H1 (cell line): ENCODE measurements at regions not wholly inside any gene's neighbourhood (a gene's known extent, or its start where the extent isn't known, plus 50 kb on each side); places are given as distances from the start of the nearest gene placed in this dataset.

Source experiments
- CTCF ChIA-PET: fragments of 300-600 bp; sonication (Branson Sonifier 250); formaldehyde crosslinking; loops from one replicate; lab custom pipeline; 2021; ENCODE audit not compliant: partially characterized antibody; lab: Charles Lee
- POLR2A ChIA-PET: fragments of 300-600 bp; sonication (Branson Sonifier 250); formaldehyde crosslinking; loops from one replicate; lab custom pipeline; 2021; ENCODE audit warnings: inconsistent platforms; ENCODE audit not compliant: partially characterized antibody; lab: Charles Lee
- DNase-seq, 2 experiments: peaks; one replicate each; pipeline versions ENCODE4 v3.0.0 to v3.0.0-alpha.2; 2010 to 2022; ENCODE audit warnings: low spot score in 2 of 2, low read depth in 1 of 2, mixed read lengths in 1 of 2
- FAIRE-seq: peaks from 2 replicates; lab custom pipeline; 2011; peaks lifted over from hg19 to GRCh38; lab: Jason Lieb, UNC
- H2AFZ ChIP-seq: 2 replicates; pipeline ENCODE4 v1.8.1; 2012; ENCODE audit warnings: low read length, inconsistent platforms
- H2AK5ac ChIP-seq: 2 replicates; pipeline ENCODE4 v1.6.1; 2013; ENCODE audit warnings: low read depth, low read length
- H2BK120ac ChIP-seq: replicated peaks from 2 replicates; pipeline ENCODE3; 2013; ENCODE audit warnings: low read depth, low read length, inconsistent platforms
- H2BK12ac ChIP-seq: 2 replicates; pipeline ENCODE4 v1.6.1; 2013; ENCODE audit warnings: low read depth, low read length
- H2BK15ac ChIP-seq: 2 replicates; pipeline ENCODE4 v1.6.1; 2013; ENCODE audit warnings: low read length
- H2BK20ac ChIP-seq: 2 replicates; pipeline ENCODE4 v1.6.1; 2013; ENCODE audit warnings: low read length
- H2BK5ac ChIP-seq: 2 replicates; pipeline ENCODE4 v1.6.1; 2013; ENCODE audit warnings: low read depth, low read length
- H3K14ac ChIP-seq: 2 replicates; pipeline ENCODE4 v1.6.1; 2013; ENCODE audit warnings: inconsistent platforms; ENCODE audit not compliant: insufficient read length
- H3K18ac ChIP-seq: 2 replicates; pipeline ENCODE4 v1.6.1; 2013; ENCODE audit warnings: low read length; ENCODE audit errors: extremely low read depth
- H3K23ac ChIP-seq: 2 replicates; pipeline ENCODE4 v1.6.1; 2013; ENCODE audit warnings: inconsistent platforms; ENCODE audit not compliant: insufficient read length
- H3K23me2 ChIP-seq: 2 replicates; pipeline ENCODE4 v1.6.1; 2013; ENCODE audit warnings: low read depth, low read length
- H3K27ac ChIP-seq: 2 replicates; pipeline ENCODE4 v1.6.1; 2011; ENCODE audit warnings: low read depth, low read length, inconsistent platforms
- H3K27me3 ChIP-seq, 4 experiments: replicated peaks in 1 of 4; 1 replicate in 1 of 4; 2 replicates in 3 of 4; pipeline versions ENCODE4 v1.6.1 to v1.8.1; 2011 to 2013; ENCODE audit warnings: low read length in 3 of 4, mild to moderate bottlenecking in 3 of 4, inconsistent platforms in 2 of 4, mixed read lengths in 2 of 4, moderate library complexity in 1 of 4; ENCODE audit not compliant: control insufficient read depth in 3 of 4, insufficient read depth in 3 of 4; ENCODE audit errors: extremely low read depth in 1 of 4
- H3K36me3 ChIP-seq, 4 experiments: 2 replicates each; pipeline versions ENCODE4 v1.6.1 to v1.8.1; 2011 to 2013; ENCODE audit warnings: mild to moderate bottlenecking in 4 of 4, low read length in 3 of 4, moderate library complexity in 2 of 4, control low read depth in 1 of 4, inconsistent platforms in 1 of 4; ENCODE audit not compliant: insufficient read depth in 4 of 4, control insufficient read depth in 2 of 4
- H3K4ac ChIP-seq: replicated peaks from 2 replicates; pipeline ENCODE3; 2013; ENCODE audit warnings: low read length, low read depth, mixed read lengths, inconsistent platforms; ENCODE audit not compliant: insufficient read length
- H3K4me1 ChIP-seq, 4 experiments: replicated peaks in 1 of 4; 1 replicate in 1 of 4; 2 replicates in 3 of 4; pipeline versions ENCODE4 v1.6.1 to v1.8.1; 2011 to 2013; ENCODE audit warnings: low read length in 3 of 4, inconsistent platforms in 2 of 4, mixed read lengths in 1 of 4; ENCODE audit not compliant: insufficient read depth in 4 of 4, control insufficient read depth in 3 of 4
- H3K4me2 ChIP-seq, 2 experiments: 2 replicates each; pipeline versions ENCODE4 v1.6.1 to v1.8.1; 2011 to 2013; ENCODE audit warnings: low read depth in 2 of 2, low read length in 2 of 2, control low read depth in 1 of 2, inconsistent platforms in 1 of 2, mild to moderate bottlenecking in 1 of 2; ENCODE audit not compliant: insufficient read depth in 1 of 2
- H3K4me3 ChIP-seq, 4 experiments: fragments of 200-600, 300-600 bp in 1 of 4; sonication (generic), shearing (Covaris generic), sonication (Bioruptor Twin) in 1 of 4; 2 replicates each; pipeline versions ENCODE4 v1.5.1 to v1.8.1; 2011 to 2016; ENCODE audit warnings: low read length in 4 of 4, low read depth in 3 of 4, control low read depth in 2 of 4, inconsistent platforms in 2 of 4, mild to moderate bottlenecking in 2 of 4, mixed read lengths in 1 of 4, moderate library complexity in 1 of 4; ENCODE audit not compliant: insufficient read depth in 2 of 4; ENCODE audit errors: extremely low read depth in 1 of 4
- H3K56ac ChIP-seq: replicated peaks from 2 replicates; pipeline ENCODE3; 2013; ENCODE audit warnings: low read depth, mild to moderate bottlenecking, mixed read lengths, low read length, inconsistent platforms; ENCODE audit not compliant: insufficient read length
- H3K79me1 ChIP-seq: 2 replicates; pipeline ENCODE4 v1.6.1; 2013; ENCODE audit warnings: low read depth, low read length, control low read depth
- H3K79me2 ChIP-seq, 2 experiments: 2 replicates each; pipeline versions ENCODE4 v1.6.1 to v1.8.1; 2012 to 2013; ENCODE audit warnings: low read length in 2 of 2, mild to moderate bottlenecking in 2 of 2, inconsistent platforms in 1 of 2; ENCODE audit not compliant: insufficient read depth in 2 of 2, control insufficient read depth in 1 of 2
- H3K9ac ChIP-seq, 4 experiments: replicated peaks in 1 of 4; 1 replicate in 1 of 4; 2 replicates in 3 of 4; pipeline versions ENCODE4 v1.6.1 to v1.8.1; 2011 to 2013; ENCODE audit warnings: low read depth in 3 of 4, low read length in 3 of 4, control low read depth in 2 of 4, mild to moderate bottlenecking in 2 of 4, moderate library complexity in 2 of 4, inconsistent platforms in 1 of 4; ENCODE audit errors: extremely low read depth in 1 of 4
- H3K9me3 ChIP-seq, 2 experiments: 2 replicates each; pipeline versions ENCODE4 v1.6.1 to v1.8.1; 2012 to 2013; ENCODE audit warnings: mild to moderate bottlenecking in 2 of 2, moderate library complexity in 2 of 2, control low read depth in 1 of 2, inconsistent platforms in 1 of 2, low read depth in 1 of 2, low read length in 1 of 2, mixed read lengths in 1 of 2; ENCODE audit not compliant: insufficient read depth in 2 of 2
- H4K20me1 ChIP-seq, 2 experiments: replicated peaks in 1 of 2; 2 replicates each; pipeline versions ENCODE3 to v1.8.1; 2011 to 2013; ENCODE audit warnings: inconsistent platforms in 2 of 2, low read length in 2 of 2, mild to moderate bottlenecking in 1 of 2; ENCODE audit not compliant: insufficient read depth in 2 of 2, control insufficient read depth in 1 of 2
- H4K5ac ChIP-seq: 2 replicates; pipeline ENCODE4 v1.6.1; 2013; ENCODE audit warnings: low read length, low read depth, mixed read lengths, inconsistent platforms; ENCODE audit not compliant: insufficient read length
- H4K8ac ChIP-seq: 2 replicates; pipeline ENCODE4 v1.8.0; 2013; ENCODE audit warnings: mild to moderate bottlenecking, moderate library complexity, low read length, inconsistent platforms; ENCODE audit not compliant: insufficient read depth; ENCODE audit errors: extremely low read depth
- H4K91ac ChIP-seq: replicated peaks from 2 replicates; pipeline ENCODE3; 2013; ENCODE audit warnings: low read length, mixed read lengths, inconsistent platforms; ENCODE audit not compliant: insufficient read length
- HDAC6 ChIP-seq: IDR thresholded peaks from one replicate; pipeline ENCODE4 v1.7.1; 2012; ENCODE audit warnings: low read depth, mild to moderate bottlenecking, inconsistent platforms, low read length, moderate library complexity
- RNF2 ChIP-seq: fragments of 200-900, 300-1000 bp; sonication (generic); IDR thresholded peaks from 2 replicates; pipeline ENCODE4 v1.7.1; 2016; ENCODE audit warnings: borderline replicate concordance, low read depth, mild to moderate bottlenecking, antibody characterized with exemption, low read length; ENCODE audit not compliant: poor library complexity, severe bottlenecking; ENCODE audit errors: missing control alignments
- TCF12 ChIP-seq: IDR thresholded peaks from 2 replicates; pipeline ENCODE4 v1.6.1; 2011; ENCODE audit warnings: low read depth, mild to moderate bottlenecking, low read length
- WGBS, 2 experiments: shearing (Covaris generic) in 1 of 2; methylation state at CpG; one replicate each; pipeline versions ENCODE4 v1.1.6 to v1.1.7; 2013 to 2015; ENCODE audit warnings: low lambda C conversion rate in 2 of 2, mixed read lengths in 2 of 2, inconsistent platforms in 1 of 2, low coverage in 1 of 2, missing lambda C conversion rate in 1 of 2; ENCODE audit not compliant: insufficient replicate concordance in 2 of 2, insufficient coverage in 1 of 2, insufficient read length in 1 of 2; ENCODE audit errors: extremely low coverage in 1 of 2, missing lambda C conversion rate in 1 of 2; 5-methylcytosine and 5-hydroxymethylcytosine counted together

DNA sequence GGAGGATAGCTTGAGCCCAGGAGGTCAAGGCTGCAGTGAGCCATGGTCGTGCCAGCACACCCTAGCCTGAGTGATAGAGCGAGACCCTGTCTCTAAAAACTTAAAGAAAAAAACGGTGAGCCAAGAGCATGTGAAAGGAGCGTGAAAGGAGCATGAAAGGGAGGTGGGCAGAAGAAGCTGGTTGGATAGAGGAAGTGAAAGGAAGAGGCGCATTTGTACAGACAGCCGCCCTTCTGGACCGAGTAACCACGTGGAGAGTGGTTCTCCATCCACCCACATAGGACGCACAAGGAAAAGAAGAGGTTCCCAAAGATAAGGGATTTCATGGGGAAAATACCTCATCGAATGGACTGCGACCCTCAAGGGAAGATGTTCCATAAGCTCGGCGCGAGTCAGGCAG is 60.4 kb upstream of the IFNAR2 start:
- no peak overlapping the region for H4K8ac ChIP-seq
- H3K23me2 ChIP-seq = peaks cover 2% of the 10 kb centered on the region; the same call in 1 of the 2 replicates
- no peak overlapping the region for H4K91ac ChIP-seq
- no peak overlapping the region for H3K23ac ChIP-seq
- no peak overlapping the region for H2BK120ac ChIP-seq
- no peak overlapping the region for H3K4me2 ChIP-seq
- 87% methylated on average over 14 of the region's 14 CpGs; no CpG with 5 or more reads in 1 of the 2 experiments for WGBS, 2 experiments
- no peak overlapping the region for H3K4me3 ChIP-seq
- no peaks in the 10 kb centered on the region for H3K79me1 ChIP-seq
- no peak overlapping the region for H2BK15ac ChIP-seq
- no peaks in the 10 kb centered on the region; a peak in 1 of 7 replicates for H3K4me1 ChIP-seq
- H3K18ac ChIP-seq = no peak overlapping the region
- no peak overlapping the region for H2AK5ac ChIP-seq
- H3K79me2 ChIP-seq = no peaks in the 10 kb centered on the region
- H2BK12ac ChIP-seq = no peak overlapping the region
- H3K9me3 ChIP-seq = no peaks in the 10 kb centered on the region
- no peak overlapping the region for H2AFZ ChIP-seq
- no peak overlapping the region for H3K27ac ChIP-seq
- no peaks in the 10 kb centered on the region for H4K20me1 ChIP-seq
- no peak overlapping the region for H3K14ac ChIP-seq
- no peak overlapping the region for H3K4ac ChIP-seq
- TF ChIP-seq RNF2 = no peak
- no peak for TF ChIP-seq HDAC6
- no peak for TF ChIP-seq TCF12
- no peak for DNase-seq
- no peak for FAIRE-seq
- ChIA-PET POLR2A (no interaction called here), CTCF (interaction anchor here (0.5 to 1.4 kb wide), 6 partner anchors 9 to 120 kb away, joined by 3 to 6 read pairs (median 3); no protein-coding TSS in a partner anchor)
- no peak overlapping the region for H2BK5ac ChIP-seq
- H3K36me3 ChIP-seq = no peaks in the 10 kb centered on the region
- no peak overlapping the region for H3K9ac ChIP-seq
- H3K27me3 ChIP-seq = peaks cover 0 to 4% (median 0%) of the 10 kb centered on the region in 4 experiments; a peak in 1 of 7 replicates
- no peak overlapping the region for H4K5ac ChIP-seq
- no peak overlapping the region for H2BK20ac ChIP-seq
- no peak overlapping the region for H3K56ac ChIP-seq
